ENCODE measurements at regions not wholly inside any gene's neighbourhood (a gene's known extent, or its start where the extent isn't known, plus 50 kb on each side); places are given as distances from the start of the nearest gene placed in this dataset.

DNA sequence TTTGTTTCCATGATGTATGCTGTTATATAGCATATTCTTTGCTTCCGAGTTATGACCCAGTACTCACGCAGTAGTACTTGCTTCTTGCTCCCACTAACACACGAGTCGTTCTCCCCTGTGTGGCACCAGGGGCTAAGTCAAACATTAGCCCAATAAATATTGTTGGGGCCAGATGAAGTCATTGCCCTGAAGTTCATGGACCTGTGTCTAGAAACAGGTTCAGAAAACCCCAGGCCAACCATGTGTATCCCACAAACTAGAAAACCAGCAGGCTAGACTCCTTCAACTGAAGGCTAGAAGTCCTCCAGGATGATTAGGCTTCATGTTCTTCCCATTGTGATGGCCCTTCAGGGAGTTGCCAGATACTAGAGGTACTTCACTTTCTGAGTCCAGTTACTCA is 198.2 kb upstream of the RBM19 start:
- Histone ChIP-seq H3K14ac (ENCODE audit: low read length) (no peak overlapping the region), H3K23ac (ENCODE audit: low read depth, low read length, poor library complexity) (no peak overlapping the region), H3K4me1 (ENCODE audit: control insufficient read depth in 2 of 2, insufficient read depth in 1 of 2, low read depth in 1 of 2, low read length in 2 of 2) (no peaks in the 10 kb centered on the region), H3K36me3 (replicated peaks in 1 of 2; ENCODE audit: control insufficient read depth in 2 of 2, insufficient read depth in 2 of 2, low read length in 2 of 2) (no peaks in the 10 kb centered on the region), H2AFZ (ENCODE audit: low read length) (no peak overlapping the region), H2AK5ac (ENCODE audit: low read depth, low read length) (no peak overlapping the region), H3K9me3 (replicated peaks in 1 of 2; ENCODE audit: control insufficient read depth in 2 of 2, insufficient read depth in 1 of 2, low read depth in 1 of 2, low read length in 2 of 2) (no peaks in the 10 kb centered on the region), H4K8ac (ENCODE audit: low read depth, low read length) (no peak overlapping the region), H3K79me1 (ENCODE audit: low read depth, low read length) (no peaks in the 10 kb centered on the region), H2BK12ac (ENCODE audit: low read length) (no peak overlapping the region), H3K4me2 (ENCODE audit: insufficient read depth, low read length, poor library complexity, severe bottlenecking) (no peak overlapping the region), H4K91ac (ENCODE audit: low read depth, low read length, poor library complexity) (no peak overlapping the region), H3K4me3 (ENCODE audit: low read length in 2 of 2) (no peak overlapping the region), H3K9ac (ENCODE audit: low read depth, low read length, poor library complexity) (no peak overlapping the region), H3K4ac (ENCODE audit: low read length) (no peak overlapping the region), H3K18ac (ENCODE audit: low read length) (no peak overlapping the region), H3K27me3 (ENCODE audit: control insufficient read depth in 3 of 3, insufficient read depth in 3 of 3, low read depth in 1 of 3, low read length in 3 of 3) (peaks cover 0 to 4% (median 2%) of the 10 kb centered on the region in 3 experiments), H2BK5ac (ENCODE audit: low read length) (no peak overlapping the region), H2BK120ac (ENCODE audit: low read depth, low read length) (no peak overlapping the region), H2BK15ac (ENCODE audit: low read length) (no peak overlapping the region), H3K27ac (replicated peaks; ENCODE audit: low read length) (no peak overlapping the region)
- no peak for DNase-seq (ENCODE audit: low spot score)
- no CpG with 5 or more reads among the region's 4 CpGs for WGBS, 2 donors (ENCODE audit: extremely low coverage in 2 of 2, insufficient read length in 2 of 2, insufficient replicate concordance in 1 of 2)

DNA sequence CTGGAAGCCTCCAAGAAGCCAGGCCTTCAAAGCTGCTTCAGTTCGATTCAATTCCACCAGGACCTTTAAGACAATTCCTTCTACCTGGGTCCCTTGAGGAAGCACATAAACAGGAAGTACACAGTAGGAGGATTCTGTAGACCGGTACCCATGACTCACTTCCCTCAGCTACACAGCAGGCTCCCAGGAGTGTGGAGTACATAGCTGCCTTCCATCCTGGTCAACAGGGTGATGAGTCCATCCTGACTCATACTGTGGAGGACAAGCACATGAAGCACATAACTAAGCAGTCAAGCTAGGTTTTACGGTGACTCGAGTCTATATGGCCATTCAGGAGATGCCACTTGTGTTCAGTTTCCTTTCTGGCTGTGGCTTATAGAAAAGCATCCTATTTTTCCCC is 197.6 kb upstream of the RBM19 start:
- H3K36me3 ChIP-seq (replicated peaks in 1 of 2; ENCODE audit: control insufficient read depth in 2 of 2, insufficient read depth in 2 of 2, low read length in 2 of 2) = no peaks in the 10 kb centered on the region
- no peak overlapping the region for H3K4ac ChIP-seq (ENCODE audit: low read length)
- no peak for DNase-seq (ENCODE audit: low spot score)
- no peak overlapping the region for H3K4me3 ChIP-seq (ENCODE audit: low read length in 2 of 2)
- no peaks in the 10 kb centered on the region for H3K79me1 ChIP-seq (ENCODE audit: low read depth, low read length)
- H3K9ac ChIP-seq (ENCODE audit: low read depth, low read length, poor library complexity) = no peak overlapping the region
- no peak overlapping the region for H3K23ac ChIP-seq (ENCODE audit: low read depth, low read length, poor library complexity)
- H2BK12ac ChIP-seq (ENCODE audit: low read length) = no peak overlapping the region
- no peak overlapping the region for H2BK15ac ChIP-seq (ENCODE audit: low read length)
- no peaks in the 10 kb centered on the region for H3K4me1 ChIP-seq (ENCODE audit: control insufficient read depth in 2 of 2, insufficient read depth in 1 of 2, low read depth in 1 of 2, low read length in 2 of 2)
- H4K8ac ChIP-seq (ENCODE audit: low read depth, low read length) = no peak overlapping the region
- no CpG with 5 or more reads among the region's 4 CpGs for WGBS, 2 donors (ENCODE audit: extremely low coverage in 2 of 2, insufficient read length in 2 of 2, insufficient replicate concordance in 1 of 2)
- H3K27ac ChIP-seq (replicated peaks; ENCODE audit: low read length) = no peak overlapping the region
- H3K9me3 ChIP-seq (replicated peaks in 1 of 2; ENCODE audit: control insufficient read depth in 2 of 2, insufficient read depth in 1 of 2, low read depth in 1 of 2, low read length in 2 of 2) = no peaks in the 10 kb centered on the region
- H2BK5ac ChIP-seq (ENCODE audit: low read length) = no peak overlapping the region
- no peak overlapping the region for H4K91ac ChIP-seq (ENCODE audit: low read depth, low read length, poor library complexity)
- H3K18ac ChIP-seq (ENCODE audit: low read length) = no peak overlapping the region
- no peak overlapping the region for H3K14ac ChIP-seq (ENCODE audit: low read length)
- H2AK5ac ChIP-seq (ENCODE audit: low read depth, low read length) = no peak overlapping the region
- peaks cover 0 to 4% (median 2%) of the 10 kb centered on the region in 3 experiments for H3K27me3 ChIP-seq (ENCODE audit: control insufficient read depth in 3 of 3, insufficient read depth in 3 of 3, low read depth in 1 of 3, low read length in 3 of 3)
- H2BK120ac ChIP-seq (ENCODE audit: low read depth, low read length) = no peak overlapping the region
- H2AFZ ChIP-seq (ENCODE audit: low read length) = no peak overlapping the region
- H3K4me2 ChIP-seq (ENCODE audit: insufficient read depth, low read length, poor library complexity, severe bottlenecking) = no peak overlapping the region

DNA sequence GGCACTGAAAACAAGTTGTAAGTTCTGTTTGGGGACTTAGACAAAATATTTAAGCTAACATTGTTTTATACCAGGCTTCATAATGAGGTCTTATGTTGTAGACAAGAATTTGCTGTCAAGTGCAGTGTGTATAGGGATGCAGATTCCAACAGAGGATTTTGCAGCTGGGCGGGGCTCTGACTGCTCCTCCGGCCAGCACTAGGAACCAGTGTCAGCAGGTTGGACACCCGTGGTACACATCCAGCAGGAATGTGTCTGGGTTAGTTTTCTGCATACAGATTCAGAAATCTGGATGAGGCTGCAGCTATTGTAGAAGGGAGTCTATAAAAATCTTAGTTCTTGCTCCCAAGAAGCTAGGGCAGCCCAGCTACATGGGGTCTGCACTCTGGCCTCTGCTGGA is 194.3 kb upstream of the RBM19 start:
- DNase-seq (ENCODE audit: low spot score) = no peak
- no peak overlapping the region for H2BK120ac ChIP-seq (ENCODE audit: low read depth, low read length)
- no peak overlapping the region for H3K14ac ChIP-seq (ENCODE audit: low read length)
- WGBS, 2 donors (ENCODE audit: extremely low coverage in 2 of 2, insufficient read length in 2 of 2, insufficient replicate concordance in 1 of 2) = no CpG with 5 or more reads among the region's 3 CpGs
- H3K27ac ChIP-seq (replicated peaks; ENCODE audit: low read length) = no peak overlapping the region
- H3K27me3 ChIP-seq (ENCODE audit: control insufficient read depth in 3 of 3, insufficient read depth in 3 of 3, low read depth in 1 of 3, low read length in 3 of 3) = no peaks in the 10 kb centered on the region
- no peak overlapping the region for H2BK12ac ChIP-seq (ENCODE audit: low read length)
- H3K79me1 ChIP-seq (ENCODE audit: low read depth, low read length) = no peaks in the 10 kb centered on the region
- H3K9me3 ChIP-seq (replicated peaks in 1 of 2; ENCODE audit: control insufficient read depth in 2 of 2, insufficient read depth in 1 of 2, low read depth in 1 of 2, low read length in 2 of 2) = no peaks in the 10 kb centered on the region
- H3K23ac ChIP-seq (ENCODE audit: low read depth, low read length, poor library complexity) = no peak overlapping the region
- no peak overlapping the region for H3K9ac ChIP-seq (ENCODE audit: low read depth, low read length, poor library complexity)
- no peak overlapping the region for H2BK15ac ChIP-seq (ENCODE audit: low read length)
- H3K36me3 ChIP-seq (replicated peaks in 1 of 2; ENCODE audit: control insufficient read depth in 2 of 2, insufficient read depth in 2 of 2, low read length in 2 of 2) = no peaks in the 10 kb centered on the region
- H2AFZ ChIP-seq (ENCODE audit: low read length) = no peak overlapping the region
- no peak overlapping the region for H3K4me2 ChIP-seq (ENCODE audit: insufficient read depth, low read length, poor library complexity, severe bottlenecking)
- H3K4me3 ChIP-seq (ENCODE audit: low read length in 2 of 2) = no peak overlapping the region
- no peak overlapping the region for H2BK5ac ChIP-seq (ENCODE audit: low read length)
- H3K4me1 ChIP-seq (ENCODE audit: control insufficient read depth in 2 of 2, insufficient read depth in 1 of 2, low read depth in 1 of 2, low read length in 2 of 2) = no peaks in the 10 kb centered on the region
- no peak overlapping the region for H4K91ac ChIP-seq (ENCODE audit: low read depth, low read length, poor library complexity)
- no peak overlapping the region for H4K8ac ChIP-seq (ENCODE audit: low read depth, low read length)
- H2AK5ac ChIP-seq (ENCODE audit: low read depth, low read length) = no peak overlapping the region
- no peak overlapping the region for H3K18ac ChIP-seq (ENCODE audit: low read length)
- no peak overlapping the region for H3K4ac ChIP-seq (ENCODE audit: low read length)

DNA sequence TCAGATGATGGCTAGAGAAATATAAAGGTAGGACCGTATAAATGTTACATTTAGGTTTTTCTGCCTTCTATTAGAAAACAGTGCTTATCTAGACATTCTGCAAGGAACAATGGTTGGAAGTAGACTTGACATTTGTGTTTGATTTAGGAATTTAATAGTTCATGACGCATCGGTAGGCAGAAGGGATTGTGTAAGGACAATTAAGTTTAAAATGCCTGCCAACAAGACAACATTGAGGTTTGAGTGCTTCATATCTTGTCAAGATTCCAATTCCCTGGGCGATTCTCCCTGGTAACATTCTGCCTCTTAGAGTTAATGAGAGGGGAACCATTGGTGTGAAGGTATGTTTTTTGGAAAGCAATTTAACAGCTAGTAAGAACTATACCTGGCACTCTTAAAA is 186.8 kb upstream of the RBM19 start:
- Histone ChIP-seq H3K4me2 (ENCODE audit: insufficient read depth, low read length, poor library complexity, severe bottlenecking) (no peak overlapping the region), H3K4me1 (ENCODE audit: control insufficient read depth in 2 of 2, insufficient read depth in 1 of 2, low read depth in 1 of 2, low read length in 2 of 2) (no peaks in the 10 kb centered on the region), H2BK12ac (ENCODE audit: low read length) (no peak overlapping the region), H4K91ac (ENCODE audit: low read depth, low read length, poor library complexity) (no peak overlapping the region), H3K27ac (replicated peaks; ENCODE audit: low read length) (no peak overlapping the region), H3K4ac (ENCODE audit: low read length) (no peak overlapping the region), H3K27me3 (ENCODE audit: control insufficient read depth in 3 of 3, insufficient read depth in 3 of 3, low read depth in 1 of 3, low read length in 3 of 3) (no peaks in the 10 kb centered on the region), H3K14ac (ENCODE audit: low read length) (no peak overlapping the region), H3K79me1 (ENCODE audit: low read depth, low read length) (no peaks in the 10 kb centered on the region), H3K9me3 (replicated peaks in 1 of 2; ENCODE audit: control insufficient read depth in 2 of 2, insufficient read depth in 1 of 2, low read depth in 1 of 2, low read length in 2 of 2) (no peaks in the 10 kb centered on the region), H3K4me3 (ENCODE audit: low read length in 2 of 2) (no peak overlapping the region), H2BK15ac (ENCODE audit: low read length) (no peak overlapping the region), H2AK5ac (ENCODE audit: low read depth, low read length) (no peak overlapping the region), H3K23ac (ENCODE audit: low read depth, low read length, poor library complexity) (no peak overlapping the region), H2AFZ (ENCODE audit: low read length) (no peak overlapping the region), H2BK5ac (ENCODE audit: low read length) (no peak overlapping the region), H3K36me3 (replicated peaks in 1 of 2; ENCODE audit: control insufficient read depth in 2 of 2, insufficient read depth in 2 of 2, low read length in 2 of 2) (no peaks in the 10 kb centered on the region), H3K9ac (ENCODE audit: low read depth, low read length, poor library complexity) (no peak overlapping the region), H4K8ac (ENCODE audit: low read depth, low read length) (no peak overlapping the region), H3K18ac (ENCODE audit: low read length) (no peak overlapping the region), H2BK120ac (ENCODE audit: low read depth, low read length) (no peak overlapping the region)
- DNase-seq (ENCODE audit: low spot score) = no peak
- no CpG with 5 or more reads among the region's 4 CpGs for WGBS, 2 donors (ENCODE audit: extremely low coverage in 2 of 2, insufficient read length in 2 of 2, insufficient replicate concordance in 1 of 2)
